GM18909 (cell line): ENCODE measurements at regions not wholly inside any gene's neighbourhood (a gene's known extent, or its start where the extent isn't known, plus 50 kb on each side); places are given as distances from the start of the nearest gene placed in this dataset.
"Not testable (repeated sequence)": the region's sequence is repeated elsewhere in the genome, so short reads cannot be mapped to it uniquely, and the experiment has no call there.

Experiments used
- ATAC-seq: cut with Tn5 transposase; IDR thresholded peaks from one replicate; pipeline ENCODE4 v1.9.1; 2021; ENCODE audit warnings: mild to moderate bottlenecking; ENCODE audit not compliant: unreplicated experiment, poor library complexity

DNA sequence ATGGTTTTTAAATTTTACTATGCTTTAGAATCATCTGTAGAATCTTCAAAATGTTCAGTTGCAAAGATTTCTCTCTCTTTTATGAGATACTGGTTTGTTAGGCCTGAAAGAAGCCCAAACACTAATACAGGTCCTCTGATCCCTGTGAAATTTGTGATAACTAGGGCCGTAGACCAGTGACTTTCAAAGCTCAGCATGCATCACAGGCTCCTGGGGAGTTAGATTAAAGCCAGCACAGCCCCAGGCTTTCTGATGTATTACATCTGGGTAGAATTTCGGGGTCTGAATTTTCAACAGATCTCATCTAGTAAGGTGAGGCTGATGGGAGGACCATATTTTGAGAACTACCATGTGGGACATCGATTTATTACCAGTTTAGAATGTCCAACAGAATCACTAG lies 194.1 kb upstream of the PTPRD start:
- ATAC-seq: no peak

DNA sequence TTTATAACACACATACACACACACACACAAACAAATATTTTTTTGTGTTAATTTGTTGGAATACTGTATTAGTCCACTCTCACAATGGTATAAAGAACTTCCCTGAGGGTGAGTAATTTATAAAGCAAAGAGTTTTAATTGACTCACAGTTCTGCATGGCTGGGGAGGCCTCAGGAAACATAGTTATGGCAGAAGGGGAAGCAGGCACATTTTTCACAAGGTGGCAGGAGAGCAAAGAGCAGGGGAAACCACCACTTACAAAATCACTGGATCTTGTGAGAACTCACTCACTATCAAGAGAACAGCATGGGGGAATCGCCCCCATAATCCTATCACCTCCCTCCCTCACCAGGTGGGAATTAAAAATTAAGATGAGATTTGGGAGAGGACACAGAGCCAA lies 205.4 kb upstream of the PTPRD start:
- ATAC-seq: no peak

DNA sequence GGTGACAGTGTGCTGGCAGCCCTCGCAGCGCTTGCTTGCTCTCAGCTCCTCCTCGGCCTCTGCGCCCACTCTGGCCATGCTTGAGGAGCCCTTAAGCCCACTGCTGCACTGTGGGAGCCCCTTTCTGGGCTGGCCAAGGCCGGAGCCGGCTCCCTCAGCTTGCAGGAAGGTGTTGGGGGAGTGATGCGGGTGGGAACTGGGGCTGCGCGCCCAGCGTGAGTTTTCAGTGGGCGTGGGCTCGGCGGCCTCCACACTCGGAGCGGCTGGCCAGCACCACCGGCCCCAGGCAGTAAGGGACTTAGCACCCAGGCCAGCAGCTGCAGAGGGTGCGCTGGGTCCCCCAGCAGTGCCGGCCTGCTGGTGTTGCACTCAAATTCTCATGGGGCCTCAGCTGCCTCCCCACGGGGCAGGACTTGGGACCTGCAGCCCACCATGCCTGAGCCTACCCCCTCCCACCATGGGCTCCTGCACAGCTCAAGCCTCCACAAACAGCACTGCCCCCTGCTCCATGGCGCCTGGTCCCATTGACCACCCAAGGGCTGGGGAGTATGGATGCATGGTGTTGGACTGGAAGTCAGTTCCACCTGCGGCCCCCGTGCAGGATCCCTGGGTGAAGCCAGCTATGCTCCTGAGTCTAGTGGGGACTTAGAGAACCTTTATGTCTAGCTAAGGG lies 223.1 kb upstream of the PTPRD start:
- no peak for ATAC-seq

DNA sequence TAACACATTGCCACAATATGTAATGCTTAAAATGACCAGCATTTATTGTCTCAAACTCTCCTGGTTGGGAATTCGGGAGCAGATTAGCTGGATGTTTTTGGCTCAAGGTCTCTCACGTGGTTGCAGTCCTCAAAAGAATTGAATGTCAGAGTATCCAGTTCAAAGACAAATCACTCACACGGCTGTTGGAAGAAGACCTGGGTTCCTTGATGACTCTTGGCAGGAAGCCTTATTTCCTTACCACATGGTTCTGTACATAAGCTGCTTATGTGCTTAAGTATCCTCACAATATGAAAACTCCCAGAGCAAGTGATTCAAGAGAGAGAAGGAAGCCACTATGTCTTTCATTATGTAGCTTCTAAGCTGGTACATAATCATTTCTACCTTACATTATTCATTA lies 230.3 kb upstream of the PTPRD start:
- ATAC-seq: no peak

DNA sequence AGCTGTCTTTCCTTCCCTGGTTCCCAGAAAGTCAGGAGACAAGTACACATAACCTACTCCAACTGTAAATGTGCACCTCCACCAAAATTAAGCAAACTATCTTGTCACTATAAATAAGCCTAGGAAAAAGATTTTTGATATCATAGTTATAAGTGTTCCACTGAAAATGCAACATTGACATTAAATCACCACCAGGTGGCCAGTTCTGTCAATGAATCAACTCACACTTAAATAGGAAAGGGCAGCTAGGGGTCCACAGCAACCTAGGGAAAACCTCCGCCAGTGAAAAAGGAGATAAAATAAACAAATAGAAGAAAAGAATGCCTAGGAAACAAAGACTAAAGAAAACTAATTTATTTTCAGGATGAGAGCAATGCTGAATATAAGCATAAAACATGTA lies 243.0 kb upstream of the PTPRD start:
- ATAC-seq: no peak

DNA sequence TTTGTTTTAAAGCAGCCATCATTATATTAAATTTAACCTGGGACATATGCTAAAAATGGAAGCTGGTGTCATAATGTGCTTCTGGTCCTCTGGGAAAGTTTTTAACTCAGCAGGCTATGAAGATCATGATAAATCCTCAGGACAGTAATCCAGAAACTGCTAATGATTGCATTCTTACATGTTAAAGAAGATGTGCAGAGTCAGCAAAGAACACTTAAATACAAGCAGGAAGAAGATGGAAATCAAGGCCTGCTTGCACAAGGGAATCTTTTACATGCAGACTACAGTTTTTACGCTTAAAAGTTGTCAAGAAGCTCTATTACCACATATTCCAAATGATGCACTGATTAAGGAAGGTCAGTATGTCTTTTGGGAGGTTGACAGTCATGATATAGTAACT lies 246.0 kb upstream of the PTPRD start:
- no peak for ATAC-seq

DNA sequence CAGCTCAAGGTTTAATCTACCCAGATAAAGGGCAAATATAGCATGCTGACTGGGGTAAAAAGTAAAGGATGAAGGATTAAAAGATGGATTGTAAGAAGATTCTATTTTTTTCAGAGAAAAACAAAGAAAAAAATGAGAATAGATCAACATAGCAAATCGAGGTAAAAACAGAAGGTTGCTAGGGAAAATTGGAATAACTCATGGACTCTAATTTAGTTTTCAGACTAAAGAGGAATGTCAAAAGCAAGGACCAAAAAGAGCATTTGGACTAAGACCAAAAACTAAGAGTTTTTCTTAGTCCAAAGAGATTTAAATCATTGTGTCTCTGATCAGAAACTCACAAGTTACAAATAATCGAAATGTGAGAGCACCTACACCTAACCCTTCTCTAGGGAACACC lies 250.7 kb upstream of the PTPRD start:
- ATAC-seq: no peak

DNA sequence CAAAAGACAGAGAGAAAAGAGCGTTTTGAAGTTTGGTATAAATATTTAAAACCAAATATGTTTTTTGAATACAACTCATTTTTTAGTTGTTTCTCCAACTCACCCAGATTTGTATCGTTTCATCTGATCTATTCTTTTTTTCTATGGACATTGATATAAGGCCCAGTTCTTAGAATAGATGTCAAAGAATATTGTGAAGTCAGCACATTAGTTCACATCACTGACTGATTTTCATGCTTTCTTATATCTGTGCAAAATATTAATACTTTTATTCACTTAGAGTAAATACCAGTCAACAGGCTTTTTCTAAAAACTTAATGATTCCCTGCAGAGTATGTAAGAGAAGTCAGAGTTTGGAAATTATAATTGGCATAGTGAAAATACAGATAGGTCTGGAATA lies 254.4 kb upstream of the PTPRD start:
- ATAC-seq: no peak

DNA sequence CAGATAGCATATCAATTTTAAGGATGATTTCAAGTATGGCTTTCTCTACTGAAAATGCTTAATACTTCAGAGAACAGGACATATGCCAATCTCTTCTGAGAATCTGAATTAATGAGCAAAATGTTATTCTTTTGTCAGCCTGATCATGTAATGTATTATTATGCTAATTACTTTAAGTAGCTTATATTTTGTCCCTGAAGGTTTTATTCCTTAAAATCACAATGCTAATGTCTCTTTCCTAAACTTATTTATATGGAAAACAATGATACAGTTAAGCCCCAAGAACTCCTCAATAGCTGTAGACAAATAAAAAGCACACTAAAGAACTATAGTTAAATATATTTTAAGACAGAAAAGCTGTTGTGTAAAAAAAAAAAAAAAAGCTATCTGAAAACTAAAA lies 256.9 kb upstream of the PTPRD start:
- ATAC-seq: no peak

DNA sequence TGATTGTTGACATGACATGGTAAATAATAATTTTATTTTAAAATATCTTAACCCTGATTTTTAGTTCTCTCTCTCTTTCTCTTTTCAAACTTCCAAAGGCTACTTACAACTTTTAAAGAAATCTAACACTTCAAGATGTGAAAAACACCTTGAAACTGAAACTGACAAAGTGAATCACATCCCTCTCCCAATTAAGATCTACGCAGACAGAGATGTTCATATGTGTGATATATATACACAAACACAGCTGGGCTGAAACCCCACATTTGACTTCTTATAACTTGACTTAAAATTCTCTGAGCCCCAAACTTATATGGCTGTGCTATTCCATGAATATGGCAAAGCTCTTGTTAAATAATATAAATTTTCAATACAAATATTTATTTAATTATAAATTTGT lies 261.2 kb upstream of the PTPRD start:
- ATAC-seq: no peak

DNA sequence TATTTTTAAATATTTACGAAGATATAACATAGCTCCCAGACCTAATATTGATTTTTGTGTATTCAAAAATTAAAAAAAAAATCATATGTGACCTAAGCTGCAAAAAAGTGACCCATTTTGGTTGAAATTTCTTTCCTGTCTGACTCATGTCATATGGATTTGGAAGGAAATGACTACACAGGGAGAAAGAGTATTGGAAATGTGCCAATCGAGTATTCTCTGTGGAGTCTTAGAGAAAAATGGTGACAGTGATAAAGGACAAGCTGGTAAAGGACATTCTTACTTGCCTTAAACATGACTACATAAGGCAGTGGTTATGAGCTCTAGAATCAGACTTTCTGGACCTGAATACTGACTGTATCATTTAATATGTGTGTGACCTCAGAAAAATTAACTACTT lies 262.9 kb upstream of the PTPRD start:
- ATAC-seq: no peak

DNA sequence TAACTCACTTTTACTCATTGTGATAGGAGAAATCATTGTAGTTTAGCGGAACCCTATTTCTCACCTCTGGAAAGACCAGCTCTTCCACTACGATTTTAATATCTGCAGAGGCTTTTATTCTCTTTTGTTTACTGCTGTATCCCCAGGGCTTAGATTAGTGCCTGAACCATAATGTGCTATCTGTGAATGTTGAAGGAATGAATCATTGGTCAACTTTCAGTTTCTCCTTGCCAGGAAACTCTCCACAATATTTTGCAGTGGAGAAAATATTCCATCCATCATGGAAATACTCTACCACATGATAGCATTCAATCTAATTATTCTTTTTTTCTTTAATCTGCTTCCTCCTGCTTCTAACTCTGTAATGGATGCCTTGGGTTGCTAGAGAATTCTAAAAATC lies 263.5 kb upstream of the PTPRD start:
- no peak for ATAC-seq

DNA sequence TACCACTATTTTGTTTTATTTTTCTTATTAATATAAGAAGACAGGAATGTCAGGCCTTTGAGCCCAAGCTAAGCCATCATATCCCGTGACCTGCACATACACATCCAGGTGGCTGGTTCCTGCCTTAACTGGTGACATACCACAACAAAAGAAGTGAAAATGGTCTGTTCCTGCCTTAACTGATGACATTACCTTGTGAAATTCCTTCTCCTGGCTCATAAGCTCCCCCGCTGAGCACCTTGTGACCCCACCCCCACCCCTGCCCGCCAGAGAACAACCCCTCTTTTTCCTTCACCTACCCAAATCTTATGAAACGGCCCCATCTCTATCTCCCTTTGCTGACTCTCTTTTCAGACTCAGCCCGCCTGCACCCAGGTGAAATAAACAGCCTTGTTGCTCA lies 277.5 kb upstream of the PTPRD start:
- ATAC-seq: not testable (repeated sequence)

DNA sequence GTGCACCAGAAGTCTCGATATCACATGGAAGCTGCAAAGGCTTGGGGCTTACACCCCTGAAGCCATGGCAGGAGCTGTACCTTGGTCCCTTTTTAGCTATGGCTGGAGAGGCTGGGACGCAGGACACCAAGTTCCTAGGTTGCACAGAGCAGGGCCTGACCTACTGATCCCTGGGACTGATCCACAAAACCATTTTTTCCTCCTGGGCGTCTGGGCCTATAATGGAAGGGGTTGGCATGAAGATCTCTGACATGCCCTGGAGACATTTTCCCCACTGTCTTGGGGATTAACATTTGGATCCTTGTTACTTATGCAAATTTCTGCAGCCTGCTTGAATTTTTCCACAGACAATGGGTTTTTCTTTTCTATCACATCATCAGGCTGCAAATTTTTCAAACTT lies 286.7 kb upstream of the PTPRD start:
- no peak for ATAC-seq

DNA sequence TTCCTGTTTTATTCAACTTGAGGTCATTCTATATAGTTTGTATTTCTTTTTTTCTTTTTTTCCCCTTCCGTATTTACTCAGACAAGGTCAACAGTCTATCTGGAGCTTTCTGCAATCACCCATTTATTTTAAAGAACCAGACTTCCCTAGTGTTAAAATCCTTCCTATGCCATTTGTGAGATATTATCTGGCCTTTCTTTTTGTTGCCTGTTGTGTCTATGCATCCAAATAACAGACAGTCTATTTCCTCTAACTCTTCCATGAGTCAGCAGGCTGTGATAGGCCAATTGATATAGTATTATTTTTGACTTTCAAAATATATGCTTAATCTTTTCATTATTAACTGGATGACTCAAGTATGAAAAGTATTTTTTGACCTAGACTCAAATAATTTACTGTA lies 291.2 kb upstream of the PTPRD start:
- no peak for ATAC-seq

DNA sequence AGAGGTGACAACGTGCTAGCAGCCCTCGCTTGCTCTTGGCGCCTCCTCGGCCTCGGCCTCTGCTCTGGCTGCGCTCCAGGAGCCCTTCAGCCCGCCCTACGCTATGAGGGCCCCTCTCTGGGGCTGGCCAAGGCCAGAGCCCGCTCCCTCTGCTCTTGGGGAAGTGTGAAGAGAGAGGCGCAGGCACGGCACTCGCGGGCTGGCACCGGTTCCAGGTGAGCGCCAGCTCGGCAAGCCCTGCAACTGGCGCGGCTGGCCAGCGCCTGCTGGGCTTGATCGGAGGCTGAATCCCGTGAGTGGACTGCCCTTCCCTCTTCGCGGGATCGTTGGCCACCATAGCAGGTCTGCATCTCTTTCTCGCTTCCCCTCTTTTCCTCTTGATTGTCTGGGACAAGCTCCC lies 298.0 kb upstream of the PTPRD start:
- no peak for ATAC-seq

DNA sequence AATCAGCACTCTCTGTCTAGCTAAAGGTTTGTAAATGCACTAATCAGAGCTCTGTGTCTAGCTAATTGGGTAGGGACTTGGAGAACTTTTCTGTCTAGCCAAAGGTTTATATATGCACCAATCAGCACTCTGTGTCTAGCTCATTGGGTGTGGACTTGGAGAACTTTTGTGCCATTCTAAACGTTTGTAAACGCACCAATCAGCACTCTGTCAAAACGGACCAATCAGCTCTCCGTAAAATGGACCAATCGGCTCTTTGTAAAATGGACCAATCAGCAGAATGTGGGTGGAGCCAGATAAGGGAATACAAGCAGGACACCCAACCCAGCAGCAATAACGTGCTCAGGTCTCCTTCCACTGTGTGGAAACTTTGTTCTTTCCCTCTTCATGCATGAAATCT lies 298.6 kb upstream of the PTPRD start:
- ATAC-seq: no peak

DNA sequence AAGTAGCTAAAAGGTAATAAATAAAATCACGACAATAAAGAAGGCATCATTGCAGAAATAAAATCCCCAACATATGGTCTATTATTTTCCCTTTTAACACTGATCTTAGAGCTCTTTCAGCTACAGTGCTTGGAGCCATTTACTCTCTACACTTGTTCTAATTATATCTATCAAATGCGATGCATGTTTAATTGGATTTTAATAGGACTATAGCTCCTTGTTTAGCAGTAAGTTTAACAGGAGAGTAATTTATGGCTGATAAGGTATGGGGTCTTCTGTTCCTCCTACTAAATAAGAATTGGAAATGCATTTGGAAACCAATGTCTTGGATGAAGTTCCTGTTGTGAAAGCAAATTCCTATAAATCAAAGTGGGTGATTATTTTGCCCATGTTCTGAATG lies 304.2 kb upstream of the PTPRD start:
- no peak for ATAC-seq

DNA sequence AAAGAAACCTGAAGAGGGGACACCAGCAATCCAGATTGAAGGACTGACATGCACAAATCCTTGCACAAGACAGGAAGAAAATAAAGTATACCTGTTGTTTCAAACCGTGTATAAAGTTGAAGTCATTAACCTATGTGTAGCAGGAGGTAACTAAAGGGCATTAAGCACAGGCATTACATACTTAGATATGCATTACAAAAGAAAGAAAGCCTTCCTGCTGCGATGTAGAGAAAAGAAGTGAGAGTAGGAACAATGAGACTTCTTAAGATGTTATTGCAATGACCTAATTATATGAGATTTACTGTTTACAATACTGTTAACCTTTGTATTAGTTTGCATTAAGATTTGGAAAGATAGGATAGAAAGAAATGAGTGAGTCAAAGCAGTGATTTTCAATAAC lies 308.9 kb upstream of the PTPRD start:
- no peak for ATAC-seq

DNA sequence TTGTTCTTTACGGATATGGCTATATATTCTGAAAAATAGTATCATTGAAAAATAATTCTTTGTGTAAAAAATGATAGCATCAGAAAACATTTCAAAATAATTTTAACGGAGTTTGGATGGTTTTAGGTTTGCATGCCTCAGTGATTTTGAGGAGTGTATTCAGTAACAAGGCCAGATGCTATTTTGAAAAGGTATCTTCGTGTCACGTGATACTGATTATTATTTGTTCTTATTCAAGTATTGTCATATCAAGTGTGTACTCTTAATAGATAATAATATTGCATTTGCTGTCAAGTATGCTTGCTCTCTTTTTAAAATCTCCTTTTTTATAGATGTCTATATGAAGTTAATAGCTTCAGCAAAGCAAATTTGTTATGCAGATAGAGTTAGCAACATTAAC lies 313.1 kb upstream of the PTPRD start:
- no peak for ATAC-seq

DNA sequence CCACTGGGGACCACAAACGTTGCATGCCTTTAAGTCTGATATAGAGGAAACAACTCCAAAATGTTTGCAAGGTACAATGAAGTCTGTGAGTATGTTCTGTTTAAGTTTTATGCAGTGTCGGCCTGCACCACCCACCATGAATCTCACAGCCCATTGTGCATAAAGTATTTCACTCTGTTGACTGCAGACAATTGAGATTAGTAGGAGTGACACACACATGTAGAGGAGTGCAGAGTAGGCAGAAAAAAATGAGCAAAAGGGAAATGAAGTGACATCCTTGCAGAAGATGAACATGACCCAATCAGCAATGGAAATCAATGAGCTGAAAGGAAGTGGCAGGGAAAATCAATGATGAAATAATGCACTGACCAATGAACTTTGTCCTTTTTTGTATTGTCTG lies 315.6 kb upstream of the PTPRD start:
- ATAC-seq: no peak

DNA sequence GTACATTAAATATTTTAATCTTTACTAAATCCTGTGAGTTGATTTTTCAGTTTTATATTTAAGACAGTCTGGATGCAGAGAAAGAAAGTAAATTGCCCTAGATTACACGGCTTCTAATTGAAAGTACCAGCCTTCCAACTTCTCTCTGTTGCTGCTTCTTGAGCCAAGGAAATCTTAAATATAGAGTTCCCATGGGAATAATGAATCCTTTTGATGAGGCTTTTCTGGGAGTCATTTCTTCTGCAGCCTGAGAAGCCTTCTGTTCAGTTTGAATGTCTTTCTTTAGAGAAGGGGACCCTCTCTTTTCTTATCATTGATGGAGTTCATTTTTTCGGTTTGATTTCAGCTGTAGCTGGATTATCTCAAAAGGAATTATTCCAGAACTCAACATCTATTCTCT lies 317.3 kb upstream of the PTPRD start:
- ATAC-seq: no peak
